Skeletal muscle satellite cell (primary cell): ENCODE measurements at regions not wholly inside any gene's neighbourhood (a gene's known extent, or its start where the extent isn't known, plus 50 kb on each side); places are given as distances from the start of the nearest gene placed in this dataset.

Source experiments
- H3K27me3 ChIP-seq: 2 replicates; pipeline ENCODE4 v1.7.0; 2013; ENCODE audit warnings: low read length; ENCODE audit not compliant: control insufficient read depth, insufficient read depth
- H3K36me3 ChIP-seq: 2 replicates; pipeline ENCODE4 v1.7.0; 2013; ENCODE audit warnings: mild to moderate bottlenecking, control low read depth, low read length; ENCODE audit not compliant: insufficient read depth
- H3K4me1 ChIP-seq: 2 replicates; pipeline ENCODE4 v1.7.0; 2013; ENCODE audit warnings: low read length; ENCODE audit not compliant: control insufficient read depth, insufficient read depth
- H3K4me2 ChIP-seq: 2 replicates; pipeline ENCODE4 v1.7.0; 2013; ENCODE audit warnings: mild to moderate bottlenecking, low read length
- H3K4me3 ChIP-seq: 2 replicates; pipeline ENCODE4 v1.7.0; 2013; ENCODE audit warnings: low read length
- H3K9ac ChIP-seq: 2 replicates; pipeline ENCODE4 v1.7.0; 2013; ENCODE audit warnings: mild to moderate bottlenecking, low read depth, low read length, moderate library complexity
- H3K9me3 ChIP-seq: replicated peaks from 2 replicates; pipeline ENCODE4 v1.7.0; 2013; ENCODE audit warnings: mild to moderate bottlenecking, control low read depth, low read length

GRCh38 chr2:120415728-120416509 lies 70.0 kb downstream of the INHBB start:
- no peaks in the 10 kb centered on the region for H3K4me1 ChIP-seq
- no peak overlapping the region for H3K9ac ChIP-seq
- peaks cover 59% of the 10 kb centered on the region for H3K27me3 ChIP-seq
- H3K9me3 ChIP-seq: no peaks in the 10 kb centered on the region
- H3K36me3 ChIP-seq: no peaks in the 10 kb centered on the region
- no peak overlapping the region for H3K4me2 ChIP-seq
- no peak overlapping the region for H3K4me3 ChIP-seq

GRCh38 chr2:120418174-120418787 lies 72.3 kb downstream of the INHBB start:
- H3K9ac ChIP-seq: no peak overlapping the region
- H3K9me3 ChIP-seq: no peaks in the 10 kb centered on the region
- no peaks in the 10 kb centered on the region for H3K4me1 ChIP-seq
- H3K36me3 ChIP-seq: no peaks in the 10 kb centered on the region
- no peak overlapping the region for H3K4me2 ChIP-seq
- peaks cover 78% of the 10 kb centered on the region for H3K27me3 ChIP-seq
- H3K4me3 ChIP-seq: no peak overlapping the region

GRCh38 chr2:120419073-120419472 lies 73.1 kb downstream of the INHBB start:
- Histone ChIP-seq H3K27me3 (peaks cover 80% of the 10 kb centered on the region), H3K4me1 (no peaks in the 10 kb centered on the region), H3K4me3 (no peak overlapping the region), H3K36me3 (no peaks in the 10 kb centered on the region), H3K4me2 (no peak overlapping the region), H3K9me3 (no peaks in the 10 kb centered on the region), H3K9ac (no peak overlapping the region)

- Histone ChIP-seq H3K4me2 (no peak overlapping the region), H3K9ac (no peak overlapping the region), H3K27me3 (peaks cover 84% of the 10 kb centered on the region), H3K9me3 (no peaks in the 10 kb centered on the region), H3K4me1 (no peaks in the 10 kb centered on the region), H3K4me3 (no peak overlapping the region), H3K36me3 (no peaks in the 10 kb centered on the region)
Observed at GRCh38 chr2:120419955-120420354, 74.0 kb downstream of the INHBB start.

GRCh38 chr2:120421126-120421829 lies 75.3 kb downstream of the INHBB start:
- no peak overlapping the region for H3K9ac ChIP-seq
- peaks cover 89% of the 10 kb centered on the region for H3K27me3 ChIP-seq
- no peaks in the 10 kb centered on the region for H3K36me3 ChIP-seq
- no peak overlapping the region for H3K4me2 ChIP-seq
- no peaks in the 10 kb centered on the region for H3K4me1 ChIP-seq
- H3K9me3 ChIP-seq: no peaks in the 10 kb centered on the region
- no peak overlapping the region for H3K4me3 ChIP-seq

GRCh38 chr2:120421830-120422175 lies 75.9 kb downstream of the INHBB start:
- H3K4me2 ChIP-seq: no peak overlapping the region
- H3K27me3 ChIP-seq: peaks cover 94% of the 10 kb centered on the region
- H3K4me3 ChIP-seq: no peak overlapping the region
- no peak overlapping the region for H3K9ac ChIP-seq
- no peaks in the 10 kb centered on the region for H3K9me3 ChIP-seq
- no peaks in the 10 kb centered on the region for H3K4me1 ChIP-seq
- no peaks in the 10 kb centered on the region for H3K36me3 ChIP-seq

GRCh38 chr2:120422465-120423160 lies 76.7 kb downstream of the INHBB start:
- no peaks in the 10 kb centered on the region for H3K4me1 ChIP-seq

GRCh38 chr2:120423167-120423943 lies 77.4 kb downstream of the INHBB start:
- Histone ChIP-seq H3K4me3 (no peak overlapping the region), H3K4me1 (no peaks in the 10 kb centered on the region), H3K9me3 (no peaks in the 10 kb centered on the region), H3K36me3 (no peaks in the 10 kb centered on the region), H3K27me3 (peaks cover 93% of the 10 kb centered on the region), H3K9ac (no peak overlapping the region), H3K4me2 (no peak overlapping the region)

More at GRCh38 chr2:120422465-120423160, 76.7 kb downstream of the INHBB start:
- no peaks in the 10 kb centered on the region for H3K36me3 ChIP-seq
- H3K9me3 ChIP-seq: no peaks in the 10 kb centered on the region
- H3K9ac ChIP-seq: no peak overlapping the region
- H3K27me3 ChIP-seq: peaks cover 94% of the 10 kb centered on the region
- H3K4me2 ChIP-seq: no peak overlapping the region
- no peak overlapping the region for H3K4me3 ChIP-seq

- H3K36me3 ChIP-seq: no peaks in the 10 kb centered on the region
- no peak overlapping the region for H3K9ac ChIP-seq
- no peak overlapping the region for H3K4me3 ChIP-seq
- H3K4me2 ChIP-seq: no peak overlapping the region
- peaks cover 90% of the 10 kb centered on the region for H3K27me3 ChIP-seq
- no peaks in the 10 kb centered on the region for H3K9me3 ChIP-seq
- no peaks in the 10 kb centered on the region for H3K4me1 ChIP-seq
Observed at GRCh38 chr2:120424274-120424796, 78.4 kb downstream of the INHBB start.

GRCh38 chr2:120425014-120425413 lies 79.1 kb downstream of the INHBB start:
- H3K4me3 ChIP-seq: no peak overlapping the region
- H3K9ac ChIP-seq: no peak overlapping the region
- H3K4me1 ChIP-seq: no peaks in the 10 kb centered on the region
- no peaks in the 10 kb centered on the region for H3K36me3 ChIP-seq
- no peaks in the 10 kb centered on the region for H3K9me3 ChIP-seq
- no peak overlapping the region for H3K4me2 ChIP-seq
- peaks cover 90% of the 10 kb centered on the region for H3K27me3 ChIP-seq
